ENCODE measurements at regions not wholly inside any gene's neighbourhood (a gene's known extent, or its start where the extent isn't known, plus 50 kb on each side); places are given as distances from the start of the nearest gene placed in this dataset.
"Not testable (repeated sequence)": the region's sequence is repeated elsewhere in the genome, so short reads cannot be mapped to it uniquely, and the experiment has no call there.

- no peak for DNase-seq (ENCODE audit: low spot score)
- peak; percentile 62 for FAIRE-seq
Measured at GRCh38 chr2:137881711-137882110, 82.6 kb upstream of the HNMT start.

GRCh38 chr2:137886083-137886831 lies 78.0 kb upstream of the HNMT start:
- peak; percentile 16 for DNase-seq (ENCODE audit: low spot score)
- no peak for FAIRE-seq

GRCh38 chr2:137888845-137889244 lies 75.4 kb upstream of the HNMT start:
- FAIRE-seq (no peak), DNase-seq (ENCODE audit: low spot score) (peak; percentile 40)

GRCh38 chr2:137892739-137893138 lies 71.5 kb upstream of the HNMT start:
- no peak for FAIRE-seq

GRCh38 chr2:137893145-137893544 lies 71.1 kb upstream of the HNMT start:
- DNase-seq (ENCODE audit: low spot score) = no peak
- FAIRE-seq = no peak

More at GRCh38 chr2:137892739-137893138, 71.5 kb upstream of the HNMT start:
- DNase-seq (ENCODE audit: low spot score) = no peak

- no peak for FAIRE-seq
- DNase-seq (ENCODE audit: low spot score) = no peak
Measured at GRCh38 chr2:137896467-137896866, 67.8 kb upstream of the HNMT start.

- FAIRE-seq = no peak
- no peak for DNase-seq (ENCODE audit: low spot score)
Measured at GRCh38 chr2:137897082-137897481, 67.2 kb upstream of the HNMT start.

GRCh38 chr2:137900421-137901141 lies 63.7 kb upstream of the HNMT start:
- FAIRE-seq (no peak), DNase-seq (ENCODE audit: low spot score) (no peak)

GRCh38 chr2:137910641-137911040 lies 53.6 kb upstream of the HNMT start:
- FAIRE-seq = no peak
- peak; percentile 10 for DNase-seq (ENCODE audit: low spot score)

GRCh38 chr2:137912371-137912770 lies 51.9 kb upstream of the HNMT start:
- DNase-seq (ENCODE audit: low spot score) (no peak), FAIRE-seq (no peak)

- FAIRE-seq = no peak
- DNase-seq (ENCODE audit: low spot score) = no peak
Measured at GRCh38 chr2:137913169-137913568, 51.1 kb upstream of the HNMT start.

- not testable (repeated sequence) for FAIRE-seq
Measured at GRCh38 chr2:137913648-137914047, 50.6 kb upstream of the HNMT start.

More at GRCh38 chr2:137913648-137914047, 50.6 kb upstream of the HNMT start:
- DNase-seq (ENCODE audit: low spot score) = not testable (repeated sequence)

Measured in urothelium cell line (cell line).